GM23338 (cell line): ENCODE measurements at regions not wholly inside any gene's neighbourhood (a gene's known extent, or its start where the extent isn't known, plus 50 kb on each side); places are given as distances from the start of the nearest gene placed in this dataset.

Experiments used
- ATAC-seq: fragments of 200-7000 bp; cut with Tn5 transposase; 3 replicates; pipeline ENCODE4 v1.9.1; 2020
- DNase-seq: peaks from one replicate; pipeline ENCODE4 v3.0.0-alpha.2; 2015; ENCODE audit warnings: low spot score
- H2AFZ ChIP-seq: fragments of 200-600 bp; sonication (generic); 2 replicates; pipeline ENCODE4 v1.8.0; 2016; ENCODE audit warnings: antibody characterized with exemption, mild to moderate bottlenecking, moderate library complexity
- H3F3A ChIP-seq: fragments of 200-600 bp; sonication (generic); replicated peaks from 2 replicates; pipeline ENCODE4 v1.8.0; 2017; ENCODE audit warnings: antibody characterized with exemption, mixed run types, low read depth
- H3K27ac ChIP-seq: fragments of 200-600 bp; sonication (generic); 2 replicates; pipeline ENCODE4 v1.6.1; 2016; ENCODE audit warnings: low read depth
- H3K27me3 ChIP-seq: fragments of 200-600 bp; sonication (generic); 2 replicates; pipeline ENCODE4 v1.8.0; 2016; ENCODE audit warnings: mild to moderate bottlenecking, mixed run types, moderate library complexity; ENCODE audit not compliant: insufficient read depth
- H3K36me3 ChIP-seq: fragments of 200-600 bp; sonication (generic); 2 replicates; pipeline ENCODE4 v1.8.0; 2016; ENCODE audit warnings: mild to moderate bottlenecking; ENCODE audit not compliant: insufficient read depth
- H3K4me1 ChIP-seq: fragments of 200-600 bp; sonication (generic); 2 replicates; pipeline ENCODE4 v1.8.0; 2016; ENCODE audit warnings: mild to moderate bottlenecking, moderate library complexity; ENCODE audit not compliant: insufficient read depth
- H3K4me2 ChIP-seq: fragments of 200-600 bp; sonication (generic); 2 replicates; pipeline ENCODE4 v1.7.1; 2017; ENCODE audit warnings: mixed run types
- H3K4me3 ChIP-seq: fragments of 200-600 bp; sonication (generic); 2 replicates; pipeline ENCODE4 v1.6.1; 2016; ENCODE audit warnings: mixed run types
- H3K79me2 ChIP-seq: fragments of 200-600 bp; sonication (generic); replicated peaks from 2 replicates; pipeline ENCODE4 v1.8.0; 2017; ENCODE audit warnings: mild to moderate bottlenecking; ENCODE audit not compliant: insufficient read depth
- H3K9me2 ChIP-seq: fragments of 200-600 bp; sonication (generic); 2 replicates; pipeline ENCODE4 v1.8.0; 2017; ENCODE audit not compliant: insufficient read depth
- H4K20me1 ChIP-seq: fragments of 200-600 bp; sonication (generic); replicated peaks from 2 replicates; pipeline ENCODE4 v1.8.0; 2017; ENCODE audit warnings: mild to moderate bottlenecking; ENCODE audit not compliant: insufficient read depth
- H3K27ac Mint-ChIP-seq: 2 replicates; pipeline ENCODE4 v1.8.0; 2020; ENCODE audit warnings: inconsistent platforms, mild to moderate bottlenecking, moderate library complexity, mixed read lengths
- H3K27me3 Mint-ChIP-seq: 3 replicates; pipeline ENCODE4 v1.8.0; 2022; ENCODE audit warnings: low read depth, mild to moderate bottlenecking, moderate library complexity, mixed read lengths, inconsistent platforms; ENCODE audit not compliant: insufficient read depth, poor library complexity
- H3K36me3 Mint-ChIP-seq: 3 replicates; pipeline ENCODE4 v1.8.0; 2021; ENCODE audit warnings: low read depth, mild to moderate bottlenecking, inconsistent platforms, moderate library complexity, mixed read lengths
- H3K4me1 Mint-ChIP-seq: 3 replicates; pipeline ENCODE4 v1.8.0; 2020; ENCODE audit warnings: mild to moderate bottlenecking, inconsistent platforms, mixed read lengths
- H3K4me3 Mint-ChIP-seq: 3 replicates; pipeline ENCODE4 v1.8.0; 2021; ENCODE audit warnings: moderate library complexity, mild to moderate bottlenecking, inconsistent platforms, mixed read lengths
- H3K9me3 Mint-ChIP-seq: 3 replicates; pipeline ENCODE4 v1.8.0; 2020; ENCODE audit warnings: moderate library complexity, mild to moderate bottlenecking, inconsistent platforms, mixed read lengths
- CREB1 ChIP-seq: fragments of 250-450 bp; sonication (Bioruptor Pico); IDR thresholded peaks from 2 replicates; pipeline ENCODE4 v1.5.0; 2020; ENCODE audit warnings: low read depth, mild to moderate bottlenecking, moderate library complexity
- EZH2 ChIP-seq: fragments of 200-600 bp; sonication (generic); IDR thresholded peaks from one replicate; pipeline ENCODE4 v1.8.0; 2017; ENCODE audit warnings: antibody characterized with exemption, mild to moderate bottlenecking, low read depth; ENCODE audit not compliant: unreplicated experiment
- NANOG ChIP-seq: IDR thresholded peaks from 2 replicates; pipeline ENCODE4 v1.6.1; 2016; ENCODE audit warnings: antibody characterized with exemption, borderline replicate concordance
- POLR2AphosphoS5 ChIP-seq: IDR thresholded peaks from 2 replicates; pipeline ENCODE4 v1.6.1; 2016; ENCODE audit warnings: antibody characterized with exemption, low read depth
- REST ChIP-seq: IDR thresholded peaks from one replicate; pipeline ENCODE4 v1.6.1; 2018; ENCODE audit warnings: antibody characterized with exemption; ENCODE audit not compliant: unreplicated experiment
- STAT1 ChIP-seq: IDR thresholded peaks from one replicate; pipeline ENCODE4 v1.6.1; 2016; ENCODE audit warnings: antibody characterized with exemption; ENCODE audit not compliant: unreplicated experiment
- ZNF114 ChIP-seq: fragments of 250-450 bp; sonication (Bioruptor Pico); IDR thresholded peaks from 2 replicates; pipeline ENCODE4 v1.5.0; 2020; ENCODE audit warnings: mild to moderate bottlenecking, moderate library complexity
- ZNF331 ChIP-seq: fragments of 250-450 bp; sonication (Bioruptor Pico); IDR thresholded peaks from 2 replicates; pipeline ENCODE4 v1.5.0; 2020; ENCODE audit warnings: low read depth, mild to moderate bottlenecking, moderate library complexity
- TF ChIP-seq, protein P1 (sequence below): IDR thresholded peaks from 2 replicates; pipeline ENCODE4 v1.6.1; 2016; ENCODE audit warnings: antibody characterized with exemption
- TF ChIP-seq, protein P2 (sequence below), 2 experiments: fragments of 200-600 bp in 1 of 2; sonication (generic) in 1 of 2; conservative IDR thresholded peaks; 2 replicates each; pipeline versions ENCODE4 v1.5.1 to v1.6.1; 2016 to 2017; ENCODE audit warnings: antibody characterized with exemption in 2 of 2, low read depth in 2 of 2, mild to moderate bottlenecking in 2 of 2, moderate library complexity in 1 of 2

DNA sequence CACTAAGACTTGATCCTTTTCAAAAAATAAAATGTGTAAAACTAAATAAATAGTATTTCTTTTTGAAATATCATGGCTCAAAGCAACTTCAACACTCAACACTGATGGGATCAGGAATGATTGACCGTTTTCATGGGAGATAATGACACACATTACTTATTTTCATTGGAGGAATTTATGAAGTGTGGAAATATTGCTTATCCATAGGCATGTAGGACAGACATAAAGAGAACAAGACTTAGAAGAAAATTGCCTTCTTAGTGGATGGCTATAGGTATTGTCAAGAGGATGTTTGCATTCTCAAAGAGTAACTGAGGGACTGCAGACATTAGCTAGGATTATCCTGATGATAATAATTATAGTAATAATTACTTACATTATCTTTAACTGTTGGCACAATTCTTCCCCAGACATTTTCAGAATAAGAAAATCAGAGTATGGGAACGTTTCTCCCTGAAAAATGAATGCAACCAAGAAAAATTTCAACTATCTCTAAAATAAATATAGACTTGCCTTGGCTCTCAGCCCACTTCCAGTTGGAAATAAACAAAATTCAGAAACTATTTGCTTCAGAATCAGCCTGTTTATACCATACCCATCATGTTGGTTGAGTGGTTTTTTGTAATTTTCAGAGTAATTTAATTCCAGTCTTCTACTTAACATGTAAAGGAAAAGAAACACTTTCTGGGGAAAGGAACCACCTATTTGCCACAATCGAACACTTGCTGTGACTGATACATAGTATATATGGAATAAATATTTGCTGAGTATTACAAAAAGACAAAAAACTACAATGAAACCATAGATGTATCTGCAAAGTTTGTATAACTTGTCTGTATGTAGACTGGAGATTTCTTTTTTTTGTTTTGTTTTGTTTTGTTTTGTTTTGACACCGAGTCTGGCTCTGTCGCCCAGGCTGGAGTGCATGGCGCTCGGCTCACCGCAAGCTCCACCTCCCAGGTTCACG is 165.7 kb downstream of the TMX3 start:
- H3K4me1 Mint-ChIP-seq, result no peaks in the 10 kb centered on the region
- no peak for TF ChIP-seq EZH2
- no peak for TF ChIP-seq NANOG
- ATAC-seq (no peak), DNase-seq (no peak)
- no peak overlapping the region for H3K4me3 Mint-ChIP-seq
- Histone ChIP-seq H3K4me1 (no peaks in the 10 kb centered on the region), H3K4me3 (no peak overlapping the region), H2AFZ (no peak overlapping the region), H3K4me2 (no peak overlapping the region), H3K79me2 (no peaks in the 10 kb centered on the region), H3K27ac (no peak overlapping the region), H3K9me2 (no peaks in the 10 kb centered on the region), H3K27me3 (no peaks in the 10 kb centered on the region), H3K36me3 (no peaks in the 10 kb centered on the region), H4K20me1 (no peaks in the 10 kb centered on the region), H3F3A (no peaks in the 10 kb centered on the region)
- H3K9me3 Mint-ChIP-seq, result no peaks in the 10 kb centered on the region
- H3K27me3 Mint-ChIP-seq, result no peaks in the 10 kb centered on the region
- no peaks in the 10 kb centered on the region for H3K36me3 Mint-ChIP-seq
- no peak overlapping the region for H3K27ac Mint-ChIP-seq

- no peaks in the 10 kb centered on the region for H3K4me1 Mint-ChIP-seq
- H3K9me3 Mint-ChIP-seq, result no peaks in the 10 kb centered on the region
- no peaks in the 10 kb centered on the region for H3K9me2 ChIP-seq
- H4K20me1 ChIP-seq, result no peaks in the 10 kb centered on the region
- no peaks in the 10 kb centered on the region for H3K4me1 ChIP-seq
- H3K27ac ChIP-seq, result no peak overlapping the region
- DNase-seq (no peak), ATAC-seq (no peak)
- no peak overlapping the region for H3K4me2 ChIP-seq
- no peak overlapping the region for H2AFZ ChIP-seq
- H3K79me2 ChIP-seq, result no peaks in the 10 kb centered on the region
- no peaks in the 10 kb centered on the region for H3F3A ChIP-seq
- H3K4me3 Mint-ChIP-seq, result no peak overlapping the region
- H3K27ac Mint-ChIP-seq, result no peak overlapping the region
- no peaks in the 10 kb centered on the region for H3K36me3 ChIP-seq
- H3K27me3 Mint-ChIP-seq, result no peaks in the 10 kb centered on the region
- no peaks in the 10 kb centered on the region for H3K27me3 ChIP-seq
- no peaks in the 10 kb centered on the region for H3K36me3 Mint-ChIP-seq
- H3K4me3 ChIP-seq, result no peak overlapping the region
- no peak for TF ChIP-seq POLR2AphosphoS5
- no peak for TF ChIP-seq CREB1 (CRISPR knock-in tag)
- TF ChIP-seq REST, result no peak
- TF ChIP-seq ZNF114 (CRISPR knock-in tag), result no peak
- TF ChIP-seq, protein P1, sequence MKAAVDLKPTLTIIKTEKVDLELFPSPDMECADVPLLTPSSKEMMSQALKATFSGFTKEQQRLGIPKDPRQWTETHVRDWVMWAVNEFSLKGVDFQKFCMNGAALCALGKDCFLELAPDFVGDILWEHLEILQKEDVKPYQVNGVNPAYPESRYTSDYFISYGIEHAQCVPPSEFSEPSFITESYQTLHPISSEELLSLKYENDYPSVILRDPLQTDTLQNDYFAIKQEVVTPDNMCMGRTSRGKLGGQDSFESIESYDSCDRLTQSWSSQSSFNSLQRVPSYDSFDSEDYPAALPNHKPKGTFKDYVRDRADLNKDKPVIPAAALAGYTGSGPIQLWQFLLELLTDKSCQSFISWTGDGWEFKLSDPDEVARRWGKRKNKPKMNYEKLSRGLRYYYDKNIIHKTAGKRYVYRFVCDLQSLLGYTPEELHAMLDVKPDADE, result no peak
- TF ChIP-seq NANOG, result no peak
- no peak for TF ChIP-seq STAT1
- TF ChIP-seq ZNF331 (CRISPR knock-in tag), result no peak
- TF ChIP-seq, protein P2, sequence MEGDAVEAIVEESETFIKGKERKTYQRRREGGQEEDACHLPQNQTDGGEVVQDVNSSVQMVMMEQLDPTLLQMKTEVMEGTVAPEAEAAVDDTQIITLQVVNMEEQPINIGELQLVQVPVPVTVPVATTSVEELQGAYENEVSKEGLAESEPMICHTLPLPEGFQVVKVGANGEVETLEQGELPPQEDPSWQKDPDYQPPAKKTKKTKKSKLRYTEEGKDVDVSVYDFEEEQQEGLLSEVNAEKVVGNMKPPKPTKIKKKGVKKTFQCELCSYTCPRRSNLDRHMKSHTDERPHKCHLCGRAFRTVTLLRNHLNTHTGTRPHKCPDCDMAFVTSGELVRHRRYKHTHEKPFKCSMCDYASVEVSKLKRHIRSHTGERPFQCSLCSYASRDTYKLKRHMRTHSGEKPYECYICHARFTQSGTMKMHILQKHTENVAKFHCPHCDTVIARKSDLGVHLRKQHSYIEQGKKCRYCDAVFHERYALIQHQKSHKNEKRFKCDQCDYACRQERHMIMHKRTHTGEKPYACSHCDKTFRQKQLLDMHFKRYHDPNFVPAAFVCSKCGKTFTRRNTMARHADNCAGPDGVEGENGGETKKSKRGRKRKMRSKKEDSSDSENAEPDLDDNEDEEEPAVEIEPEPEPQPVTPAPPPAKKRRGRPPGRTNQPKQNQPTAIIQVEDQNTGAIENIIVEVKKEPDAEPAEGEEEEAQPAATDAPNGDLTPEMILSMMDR (conservative IDR thresholded peaks at IDR 0.05; ENCODE audit: low read depth in 2 of 2), result no peak
Observed at GRCh38 chr18:68543344-68543743, 171.6 kb downstream of the TMX3 start.
